A549 (cell line): ENCODE measurements at regions not wholly inside any gene's neighbourhood (a gene's known extent, or its start where the extent isn't known, plus 50 kb on each side); places are given as distances from the start of the nearest gene placed in this dataset.

Experiments used
- ATAC-seq, 2 experiments: fragments of 200-7000 bp in 1 of 2; fragments of >200 bp in 1 of 2; cut with Nextera tagmentation in 1 of 2; cut with Tn5 transposase in 1 of 2; 3 replicates each; pipeline versions ENCODE4 v1.8.0 to v1.9.1; 2018 to 2020; ENCODE audit warnings: mild to moderate bottlenecking in 1 of 2, moderate library complexity in 1 of 2
- CTCF ChIA-PET: fragments of 300-600 bp; sonication (Branson Sonifier 250); formaldehyde crosslinking; extraction: SDS; loops from one replicate; lab custom pipeline; 2021; ENCODE audit warnings: antibody characterized with exemption, inconsistent platforms; lab: Yijun Ruan, JAX
- POLR2A ChIA-PET: fragments of 350-600 bp; formaldehyde crosslinking; extraction: SDS; loops from one replicate; lab custom pipeline; 2021; ENCODE audit warnings: antibody characterized with exemption, inconsistent platforms; lab: Yijun Ruan, JAX
- DNase-seq, 2 experiments: peaks; one replicate each; pipeline versions ENCODE4 v3.0.0 to v3.0.0-alpha.2; 2011 to 2016; ENCODE audit warnings: low read depth in 1 of 2, low spot score in 1 of 2
- FAIRE-seq: peaks from 2 replicates; lab custom pipeline; 2011; peaks lifted over from hg19 to GRCh38; lab: Jason Lieb, UNC
- H3K27ac ChIP-seq, 2 experiments: fragments of >200 bp; sonication (Bioruptor Twin); formaldehyde crosslinking; 3 replicates each; pipeline ENCODE4 v1.5.1; 2016 to 2017
- H3K4me1 ChIP-seq: fragments of >200 bp; sonication (Bioruptor Twin); formaldehyde crosslinking; 3 replicates; pipeline ENCODE4 v1.6.1; 2016
- H3K4me2 ChIP-seq: fragments of >200 bp; sonication (Bioruptor Twin); formaldehyde crosslinking; 3 replicates; pipeline ENCODE4 v1.6.1; 2016
- H3K4me3 ChIP-seq: fragments of >200 bp; sonication (Bioruptor Twin); formaldehyde crosslinking; 3 replicates; pipeline ENCODE4 v1.5.1; 2016
- H3K9me3 ChIP-seq: fragments of >200 bp; sonication (Bioruptor Twin); formaldehyde crosslinking; 3 replicates; pipeline ENCODE4 v1.6.1; 2016
- CBX2 ChIP-seq: fragments of 200-600 bp; sonication (generic); IDR thresholded peaks from 2 replicates; pipeline ENCODE4 v1.6.1; 2016; ENCODE audit warnings: low read depth, mild to moderate bottlenecking, borderline replicate concordance
- CBX8 ChIP-seq: fragments of 200-600 bp; sonication (generic); IDR thresholded peaks from 2 replicates; pipeline ENCODE4 v1.6.1; 2016
- CHD2 ChIP-seq: fragments of 150-350 bp; IDR thresholded peaks from 2 replicates; pipeline ENCODE4 v1.6.1; 2014; ENCODE audit warnings: low read length; ENCODE audit not compliant: partially characterized antibody
- CHD4 ChIP-seq: fragments of 200-600 bp; sonication (generic); IDR thresholded peaks from 2 replicates; pipeline ENCODE4 v1.6.1; 2016; ENCODE audit warnings: antibody characterized with exemption, mild to moderate bottlenecking, borderline replicate concordance
- EHF ChIP-seq: fragments of 250-450 bp; sonication (Bioruptor Pico); IDR thresholded peaks from 2 replicates; pipeline ENCODE4 v1.5.0; 2020; ENCODE audit warnings: mild to moderate bottlenecking
- EP300 ChIP-seq, 2 experiments: fragments of >200 bp; sonication (Bioruptor Twin); formaldehyde crosslinking; IDR thresholded peaks; 2 replicates in 1 of 2; 3 replicates in 1 of 2; pipeline ENCODE4 v1.6.1; 2016 to 2017
- FOSB ChIP-seq: fragments of 250-450 bp; sonication (Bioruptor Pico); IDR thresholded peaks from 2 replicates; pipeline ENCODE4 v1.5.0; 2020; ENCODE audit warnings: mild to moderate bottlenecking, moderate library complexity
- FOSL2 ChIP-seq, 2 experiments: fragments of 450-650 bp in 1 of 2; fragments of >200 bp in 1 of 2; sonication (Bioruptor Twin) in 1 of 2; formaldehyde crosslinking; IDR thresholded peaks; 2 replicates each; pipeline versions ENCODE4 v1.5.0 to v1.6.1; 2016 to 2020; ENCODE audit warnings: mild to moderate bottlenecking in 1 of 2, moderate library complexity in 1 of 2
- GATA3 ChIP-seq: IDR thresholded peaks from 2 replicates; pipeline ENCODE4 v1.6.1; 2012; ENCODE audit warnings: borderline replicate concordance
- HOXB13 ChIP-seq: fragments of 250-450 bp; sonication (Bioruptor Pico); IDR thresholded peaks from 2 replicates; pipeline ENCODE4 v1.5.0; 2020; ENCODE audit warnings: low read depth, mild to moderate bottlenecking, moderate library complexity
- KDM1A ChIP-seq: fragments of 200-600 bp; sonication (generic); IDR thresholded peaks from 2 replicates; pipeline ENCODE4 v1.6.1; 2016; ENCODE audit warnings: low read depth, mild to moderate bottlenecking
- KDM5A ChIP-seq: fragments of 200-600 bp; sonication (generic); IDR thresholded peaks from 2 replicates; pipeline ENCODE4 v1.6.1; 2016; ENCODE audit warnings: antibody characterized with exemption, mild to moderate bottlenecking
- MYC ChIP-seq: IDR thresholded peaks from 2 replicates; pipeline ENCODE4 v1.6.1; 2012; ENCODE audit warnings: mild to moderate bottlenecking, inconsistent platforms, low read length, improper control_type of control experiment, borderline replicate concordance
- NFE2L2 ChIP-seq: fragments of 150-350 bp; conservative IDR thresholded peaks from 2 replicates; pipeline ENCODE4 v1.6.1; 2014; ENCODE audit warnings: low read length
- NPAS2 ChIP-seq: fragments of 250-450 bp; sonication (Bioruptor Pico); IDR thresholded peaks from 2 replicates; pipeline ENCODE4 v1.8.0; 2022; ENCODE audit warnings: mild to moderate bottlenecking, moderate library complexity, borderline replicate concordance
- NR3C1 ChIP-seq: fragments of >200 bp; sonication (Bioruptor Twin); formaldehyde crosslinking; IDR thresholded peaks from 3 replicates; pipeline ENCODE4 v1.6.1; 2017
- PHF8 ChIP-seq: fragments of 200-600 bp; sonication (generic); IDR thresholded peaks from 2 replicates; pipeline ENCODE4 v1.6.1; 2016; ENCODE audit warnings: low read depth, mild to moderate bottlenecking, antibody characterized with exemption, moderate library complexity, borderline replicate concordance
- POLR2AphosphoS2 ChIP-seq: conservative IDR thresholded peaks from 2 replicates; pipeline ENCODE4 v1.6.1; 2012; ENCODE audit warnings: low read length, improper control_type of control experiment, inconsistent platforms
- RAD21 ChIP-seq, 2 experiments: fragments of >200 bp in 1 of 2; sonication (Bioruptor Twin) in 1 of 2; formaldehyde crosslinking in 1 of 2; IDR thresholded peaks in 1 of 2; conservative IDR thresholded peaks in 1 of 2; 2 replicates in 1 of 2; 3 replicates in 1 of 2; pipeline ENCODE4 v1.6.1; 2012 to 2018; ENCODE audit warnings: inconsistent platforms in 1 of 2
- RARB ChIP-seq: fragments of 250-450 bp; sonication (Bioruptor Pico); IDR thresholded peaks from 2 replicates; pipeline ENCODE4 v1.8.0; 2021; ENCODE audit warnings: mild to moderate bottlenecking, moderate library complexity
- RCOR1 ChIP-seq: fragments of 150-350 bp; IDR thresholded peaks from 2 replicates; pipeline ENCODE4 v1.6.1; 2014; ENCODE audit warnings: antibody characterized with exemption, low read length, low read depth
- RFX5 ChIP-seq: fragments of 450-650 bp; IDR thresholded peaks from 2 replicates; pipeline ENCODE4 v1.7.1; 2014; ENCODE audit warnings: antibody characterized with exemption, mild to moderate bottlenecking, moderate library complexity
- RNF2 ChIP-seq: fragments of 200-600 bp; sonication (generic); IDR thresholded peaks from 2 replicates; pipeline ENCODE4 v1.6.1; 2016; ENCODE audit warnings: low read depth, mild to moderate bottlenecking, antibody characterized with exemption, moderate library complexity, borderline replicate concordance
- SREBF2 ChIP-seq: fragments of 450-650 bp; IDR thresholded peaks from 2 replicates; pipeline ENCODE4 v1.6.1; 2014; ENCODE audit warnings: mild to moderate bottlenecking, moderate library complexity
- ZC3H11A ChIP-seq: fragments of 450-650 bp; IDR thresholded peaks from 2 replicates; pipeline ENCODE4 v1.6.1; 2014; ENCODE audit warnings: antibody characterized with exemption, mild to moderate bottlenecking
- ZSCAN20 ChIP-seq: fragments of 250-450 bp; sonication (Bioruptor Pico); IDR thresholded peaks from 2 replicates; pipeline ENCODE4 v1.8.0; 2022; ENCODE audit warnings: mild to moderate bottlenecking, moderate library complexity
- WGBS: methylation state at CpG from one replicate; pipeline ENCODE4 v1.1.6; 2017; ENCODE audit errors: missing lambda C conversion rate; 5-methylcytosine and 5-hydroxymethylcytosine counted together
- TF ChIP-seq, protein P1 (sequence below): fragments of 450-650 bp; IDR thresholded peaks from 2 replicates; pipeline ENCODE4 v1.6.1; 2014; ENCODE audit warnings: antibody characterized with exemption
- TF ChIP-seq, protein P2 (sequence below): fragments of >200 bp; sonication (Bioruptor Twin); formaldehyde crosslinking; IDR thresholded peaks from 2 replicates; pipeline ENCODE4 v1.6.1; 2016
- TF ChIP-seq, protein P3 (sequence below): IDR thresholded peaks from 2 replicates; pipeline ENCODE4 v1.6.1; 2012
- TF ChIP-seq, protein P4 (sequence below): fragments of 150-350 bp; IDR thresholded peaks from 2 replicates; pipeline ENCODE4 v1.6.1; 2014; ENCODE audit warnings: low read depth, mild to moderate bottlenecking, low read length

DNA sequence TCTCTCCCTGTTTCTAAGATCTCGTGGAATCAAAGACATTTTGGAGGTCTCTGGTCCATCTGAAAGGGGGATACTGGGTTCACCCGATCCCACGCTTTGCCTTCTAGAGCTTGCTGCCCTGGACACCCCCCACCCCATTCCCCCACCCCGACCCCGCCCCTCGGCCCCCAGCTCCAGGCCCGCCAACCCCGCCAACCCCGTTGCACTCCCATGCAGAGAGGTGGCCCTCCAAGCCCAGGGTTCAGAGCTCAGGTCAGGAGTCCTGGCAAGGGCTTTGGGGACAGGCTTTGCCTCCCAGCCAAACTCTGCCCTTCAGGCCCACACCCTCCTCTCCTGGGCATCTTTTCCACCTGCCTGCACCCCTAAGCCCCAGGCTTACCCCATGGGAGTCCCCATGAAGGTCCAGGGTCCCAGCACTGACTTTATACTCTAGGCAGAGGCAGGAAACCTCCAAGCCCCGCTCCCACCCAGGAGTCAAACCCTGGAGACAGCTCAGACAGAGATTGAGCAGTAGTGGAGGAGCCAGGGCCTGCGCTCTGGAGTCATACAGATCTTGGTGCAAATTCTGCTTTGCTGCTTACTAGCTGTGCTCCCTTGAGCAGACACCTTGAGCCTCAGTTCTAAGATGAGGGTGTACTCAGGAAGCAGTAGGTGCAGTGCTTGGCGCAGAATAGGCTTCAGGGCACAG is 155.9 kb downstream of the FOXD2 start:
- ChIA-PET POLR2A (no interaction called here), CTCF (interaction anchor here (1.5 kb wide), 1 partner anchor 157 kb away, joined by 3 read pairs; no protein-coding TSS in a partner anchor)
- Histone ChIP-seq H3K9me3 (no peaks in the 10 kb centered on the region), H3K4me1 (no peaks in the 10 kb centered on the region), H3K4me2 (no peak overlapping the region)
- no peak for ATAC-seq
- no peak for FAIRE-seq
- DNase-seq = no peak
- TF ChIP-seq NFE2L2 (no peak), KDM1A (no peak), SREBF2 (no peak), ZC3H11A (no peak), RCOR1 (no peak), PHF8 (no peak), RFX5 (no peak), RNF2 (no peak), HOXB13 (CRISPR knock-in tag) (no peak), CHD2 (no peak), CBX2 (no peak), KDM5A (no peak), NR3C1 (no peak)
- TF ChIP-seq, protein P1, sequence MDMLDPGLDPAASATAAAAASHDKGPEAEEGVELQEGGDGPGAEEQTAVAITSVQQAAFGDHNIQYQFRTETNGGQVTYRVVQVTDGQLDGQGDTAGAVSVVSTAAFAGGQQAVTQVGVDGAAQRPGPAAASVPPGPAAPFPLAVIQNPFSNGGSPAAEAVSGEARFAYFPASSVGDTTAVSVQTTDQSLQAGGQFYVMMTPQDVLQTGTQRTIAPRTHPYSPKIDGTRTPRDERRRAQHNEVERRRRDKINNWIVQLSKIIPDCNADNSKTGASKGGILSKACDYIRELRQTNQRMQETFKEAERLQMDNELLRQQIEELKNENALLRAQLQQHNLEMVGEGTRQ = no peak
- TF ChIP-seq, protein P2, sequence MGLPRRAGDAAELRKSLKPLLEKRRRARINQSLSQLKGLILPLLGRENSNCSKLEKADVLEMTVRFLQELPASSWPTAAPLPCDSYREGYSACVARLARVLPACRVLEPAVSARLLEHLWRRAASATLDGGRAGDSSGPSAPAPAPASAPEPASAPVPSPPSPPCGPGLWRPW = no peak
- TF ChIP-seq, all 56 proteins: peak for 0
- Histone ChIP-seq H3K27ac (no peak overlapping the region), H3K4me3 (no peak overlapping the region)
- 59% methylated on average over 5 of the region's 12 CpGs for WGBS

DNA sequence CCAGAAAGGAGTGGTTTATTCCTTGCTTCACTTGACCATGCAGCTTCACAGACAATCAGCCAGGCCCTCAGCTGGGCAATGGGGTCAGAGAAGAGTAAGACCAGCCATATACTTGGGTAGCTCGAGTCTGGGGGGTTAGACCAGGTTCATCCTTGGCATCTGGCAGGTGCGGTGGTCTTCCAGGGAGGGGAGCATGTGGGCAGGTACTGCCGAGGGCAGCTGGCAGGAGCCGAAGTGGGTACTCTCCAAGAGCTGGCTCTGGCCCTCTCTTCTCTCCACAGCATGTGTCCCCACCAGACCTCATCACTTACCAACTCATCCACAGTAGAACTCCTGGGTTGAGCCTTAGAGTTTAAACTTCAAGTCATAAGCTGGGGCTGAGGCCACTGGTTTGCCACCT is 156.8 kb downstream of the FOXD2 start:
- Histone ChIP-seq H3K9me3 (no peaks in the 10 kb centered on the region), H3K4me1 (no peaks in the 10 kb centered on the region), H3K27ac (no peak overlapping the region), H3K4me3 (no peak overlapping the region), H3K4me2 (no peak overlapping the region)
- ChIA-PET POLR2A (no interaction called here), CTCF (interaction anchor here (1.3 kb wide), 1 partner anchor 25 kb away, joined by 7 read pairs; no protein-coding TSS in a partner anchor)
- no peak for FAIRE-seq
- no CpG with 5 or more reads among the region's 4 CpGs for WGBS
- TF ChIP-seq RAD21 (conservative IDR thresholded peaks at IDR 0.05 in 1 of 2, IDR thresholded peaks at IDR 0.05 in 1 of 2) (no peak), HOXB13 (CRISPR knock-in tag) (no peak), SREBF2 (no peak), POLR2AphosphoS2 (no peak), RCOR1 (no peak)
- no peak for DNase-seq
- ATAC-seq = no peak

DNA sequence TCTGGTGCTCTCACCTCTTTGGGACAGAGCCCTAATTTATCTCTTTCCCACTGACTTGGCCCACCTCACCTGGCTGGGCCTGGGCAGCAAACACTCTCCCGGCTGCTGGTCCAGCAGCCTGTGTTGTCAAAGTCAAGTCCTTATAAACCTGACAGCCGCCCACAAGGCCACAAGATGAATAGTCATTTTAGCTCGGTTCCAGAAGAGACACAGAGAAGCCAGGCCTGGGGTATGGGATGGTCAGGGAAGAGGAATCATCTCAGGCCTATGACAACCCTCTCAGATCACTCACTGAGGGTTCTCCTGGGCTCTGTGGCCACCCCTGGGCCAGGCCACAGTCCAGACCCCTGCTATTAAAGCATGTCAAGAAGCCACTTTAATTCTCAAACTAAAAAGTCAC is 158.5 kb downstream of the FOXD2 start:
- no peaks in the 10 kb centered on the region; the same call in 2 of the 3 replicates for H3K9me3 ChIP-seq
- FAIRE-seq = no peak
- no peak for TF ChIP-seq CHD4
- no peak for TF ChIP-seq CBX8
- TF ChIP-seq FOSB (CRISPR knock-in tag) = no peak
- TF ChIP-seq, protein P3, sequence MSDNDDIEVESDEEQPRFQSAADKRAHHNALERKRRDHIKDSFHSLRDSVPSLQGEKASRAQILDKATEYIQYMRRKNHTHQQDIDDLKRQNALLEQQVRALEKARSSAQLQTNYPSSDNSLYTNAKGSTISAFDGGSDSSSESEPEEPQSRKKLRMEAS = no peak
- TF ChIP-seq, protein P4, sequence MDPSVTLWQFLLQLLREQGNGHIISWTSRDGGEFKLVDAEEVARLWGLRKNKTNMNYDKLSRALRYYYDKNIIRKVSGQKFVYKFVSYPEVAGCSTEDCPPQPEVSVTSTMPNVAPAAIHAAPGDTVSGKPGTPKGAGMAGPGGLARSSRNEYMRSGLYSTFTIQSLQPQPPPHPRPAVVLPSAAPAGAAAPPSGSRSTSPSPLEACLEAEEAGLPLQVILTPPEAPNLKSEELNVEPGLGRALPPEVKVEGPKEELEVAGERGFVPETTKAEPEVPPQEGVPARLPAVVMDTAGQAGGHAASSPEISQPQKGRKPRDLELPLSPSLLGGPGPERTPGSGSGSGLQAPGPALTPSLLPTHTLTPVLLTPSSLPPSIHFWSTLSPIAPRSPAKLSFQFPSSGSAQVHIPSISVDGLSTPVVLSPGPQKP = no peak
- no peak for TF ChIP-seq CBX2
- no peak for TF ChIP-seq ZSCAN20 (CRISPR knock-in tag)
- TF ChIP-seq FOSL2 (IDR thresholded peaks at IDR 0.05) = no peak
- no peak for TF ChIP-seq FOSL2 (CRISPR knock-in tag; IDR thresholded peaks at IDR 0.05)
- no peak for TF ChIP-seq MYC
- TF ChIP-seq RARB (CRISPR knock-in tag) = no peak
- no peak for TF ChIP-seq GATA3
- no peak for TF ChIP-seq EHF (CRISPR knock-in tag)
- TF ChIP-seq NPAS2 (CRISPR knock-in tag) = no peak
- no peak for TF ChIP-seq EP300 (IDR thresholded peaks at IDR 0.05)
- TF ChIP-seq, all 56 proteins: peak for 0
- DNase-seq (no peak), ATAC-seq (no peak)
- H3K4me1 ChIP-seq = no peaks in the 10 kb centered on the region
- CTCF ChIA-PET = no interaction called here
- H3K4me3 ChIP-seq = no peak overlapping the region
- no CpG with 5 or more reads among the region's 3 CpGs for WGBS
- no peak overlapping the region for H3K4me2 ChIP-seq
- H3K27ac ChIP-seq = no peak overlapping the region
- POLR2A ChIA-PET = interaction anchor here (0.6 kb wide), 1 partner anchor 118 kb away, joined by 6 read pairs; no protein-coding TSS in a partner anchor
